ENCODE measurements at regions not wholly inside any gene's neighbourhood (a gene's known extent, or its start where the extent isn't known, plus 50 kb on each side); places are given as distances from the start of the nearest gene placed in this dataset.

DNA sequence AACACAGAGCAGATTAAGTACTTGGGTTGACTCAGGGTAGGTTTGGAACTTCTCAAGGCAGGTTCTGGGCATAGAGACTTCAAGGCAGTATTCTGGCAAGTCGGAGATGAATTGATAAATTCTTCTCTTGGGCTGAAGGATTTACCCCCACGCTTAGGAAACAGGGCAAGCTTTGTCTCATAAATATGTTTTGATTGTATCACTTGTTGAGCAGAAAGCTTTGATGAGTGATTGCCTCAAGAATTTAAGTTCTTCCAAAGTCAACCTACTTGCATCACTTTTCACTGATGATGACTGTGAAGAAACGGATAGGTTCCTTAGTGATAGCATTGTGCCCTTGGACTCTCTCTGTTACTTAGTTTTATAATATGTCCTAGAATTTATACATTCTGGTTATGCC lies 258.6 kb upstream of the DACH1 start:
- TF ChIP-seq, protein P1, sequence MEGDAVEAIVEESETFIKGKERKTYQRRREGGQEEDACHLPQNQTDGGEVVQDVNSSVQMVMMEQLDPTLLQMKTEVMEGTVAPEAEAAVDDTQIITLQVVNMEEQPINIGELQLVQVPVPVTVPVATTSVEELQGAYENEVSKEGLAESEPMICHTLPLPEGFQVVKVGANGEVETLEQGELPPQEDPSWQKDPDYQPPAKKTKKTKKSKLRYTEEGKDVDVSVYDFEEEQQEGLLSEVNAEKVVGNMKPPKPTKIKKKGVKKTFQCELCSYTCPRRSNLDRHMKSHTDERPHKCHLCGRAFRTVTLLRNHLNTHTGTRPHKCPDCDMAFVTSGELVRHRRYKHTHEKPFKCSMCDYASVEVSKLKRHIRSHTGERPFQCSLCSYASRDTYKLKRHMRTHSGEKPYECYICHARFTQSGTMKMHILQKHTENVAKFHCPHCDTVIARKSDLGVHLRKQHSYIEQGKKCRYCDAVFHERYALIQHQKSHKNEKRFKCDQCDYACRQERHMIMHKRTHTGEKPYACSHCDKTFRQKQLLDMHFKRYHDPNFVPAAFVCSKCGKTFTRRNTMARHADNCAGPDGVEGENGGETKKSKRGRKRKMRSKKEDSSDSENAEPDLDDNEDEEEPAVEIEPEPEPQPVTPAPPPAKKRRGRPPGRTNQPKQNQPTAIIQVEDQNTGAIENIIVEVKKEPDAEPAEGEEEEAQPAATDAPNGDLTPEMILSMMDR (IDR thresholded peaks at IDR 0.05; ENCODE audit: low read length): no peak
- TF ChIP-seq EZH2 (optimal IDR thresholded peaks at IDR 0.05; ENCODE audit: low read depth, low read length): no peak
